ENCODE measurements at regions not wholly inside any gene's neighbourhood (a gene's known extent, or its start where the extent isn't known, plus 50 kb on each side); places are given as distances from the start of the nearest gene placed in this dataset.

DNA sequence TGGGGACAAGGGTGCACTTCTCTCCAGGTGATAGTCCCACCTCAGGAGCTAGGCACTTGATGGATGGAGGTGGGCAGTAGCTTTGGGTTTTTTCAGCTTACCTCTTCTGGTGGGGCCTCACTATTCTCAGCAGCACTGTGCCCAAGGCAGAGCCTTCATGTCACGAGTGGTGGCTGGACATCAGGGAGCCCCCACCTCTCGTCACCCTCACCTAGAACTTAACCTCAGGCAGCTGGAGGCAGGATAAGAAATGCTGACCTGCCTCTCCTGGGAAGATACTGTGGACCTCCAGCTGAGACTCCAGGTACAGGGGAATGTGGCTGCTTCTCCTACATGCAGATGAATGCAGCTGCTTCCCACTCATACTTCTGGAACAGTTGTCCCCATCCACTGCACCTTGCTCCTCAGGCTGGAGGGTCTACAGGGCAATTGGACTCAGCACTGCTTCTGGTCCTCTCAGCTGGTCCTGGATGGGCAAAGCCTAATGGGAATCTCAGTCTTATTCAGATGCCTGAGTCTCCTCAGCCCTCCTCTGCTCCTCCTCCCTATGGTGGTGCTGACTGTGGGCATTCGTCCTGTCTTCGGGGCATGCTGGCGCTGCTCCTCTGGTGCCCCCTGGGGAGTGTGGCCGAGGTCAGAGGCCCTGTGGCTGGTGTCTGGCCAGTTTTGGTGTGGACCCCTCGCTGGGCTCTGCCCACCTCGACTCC lies 129.9 kb downstream of the KLF13 start:
- TF ChIP-seq, protein P1, sequence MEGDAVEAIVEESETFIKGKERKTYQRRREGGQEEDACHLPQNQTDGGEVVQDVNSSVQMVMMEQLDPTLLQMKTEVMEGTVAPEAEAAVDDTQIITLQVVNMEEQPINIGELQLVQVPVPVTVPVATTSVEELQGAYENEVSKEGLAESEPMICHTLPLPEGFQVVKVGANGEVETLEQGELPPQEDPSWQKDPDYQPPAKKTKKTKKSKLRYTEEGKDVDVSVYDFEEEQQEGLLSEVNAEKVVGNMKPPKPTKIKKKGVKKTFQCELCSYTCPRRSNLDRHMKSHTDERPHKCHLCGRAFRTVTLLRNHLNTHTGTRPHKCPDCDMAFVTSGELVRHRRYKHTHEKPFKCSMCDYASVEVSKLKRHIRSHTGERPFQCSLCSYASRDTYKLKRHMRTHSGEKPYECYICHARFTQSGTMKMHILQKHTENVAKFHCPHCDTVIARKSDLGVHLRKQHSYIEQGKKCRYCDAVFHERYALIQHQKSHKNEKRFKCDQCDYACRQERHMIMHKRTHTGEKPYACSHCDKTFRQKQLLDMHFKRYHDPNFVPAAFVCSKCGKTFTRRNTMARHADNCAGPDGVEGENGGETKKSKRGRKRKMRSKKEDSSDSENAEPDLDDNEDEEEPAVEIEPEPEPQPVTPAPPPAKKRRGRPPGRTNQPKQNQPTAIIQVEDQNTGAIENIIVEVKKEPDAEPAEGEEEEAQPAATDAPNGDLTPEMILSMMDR (IDR thresholded peaks at IDR 0.05; ENCODE audit: insufficient read depth, low read depth, low read length) = no peak
- no peak for TF ChIP-seq EZH2 (IDR thresholded peaks at IDR 0.05; ENCODE audit: insufficient read depth, low read length)
